ENCODE measurements at regions not wholly inside any gene's neighbourhood (a gene's known extent, or its start where the extent isn't known, plus 50 kb on each side); places are given as distances from the start of the nearest gene placed in this dataset.

DNA sequence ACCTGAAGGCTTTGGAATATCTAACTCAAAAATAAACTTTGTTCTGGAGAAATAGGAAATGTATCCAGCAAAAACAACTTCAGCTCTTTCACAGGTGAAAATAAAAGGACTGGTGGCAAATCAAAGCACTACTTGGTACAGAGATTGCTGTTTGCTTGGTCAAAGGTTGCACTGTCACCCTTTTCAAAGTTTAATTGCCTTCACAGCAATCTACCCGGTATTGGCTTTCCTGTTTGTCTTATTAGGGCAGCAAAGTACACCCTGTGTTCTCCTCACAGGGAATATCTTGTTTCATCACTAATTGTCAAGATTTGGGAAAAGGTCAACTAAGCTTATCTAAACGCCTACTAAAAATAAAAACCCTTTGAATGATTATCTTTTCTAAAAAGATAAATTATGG is 214.1 kb upstream of the ADCY2 start:
- H3K4me3 Mint-ChIP-seq: no peak overlapping the region
- no peaks in the 10 kb centered on the region for H3K4me1 Mint-ChIP-seq
- H3K9me3 Mint-ChIP-seq: no peaks in the 10 kb centered on the region
- TF ChIP-seq, protein P1, sequence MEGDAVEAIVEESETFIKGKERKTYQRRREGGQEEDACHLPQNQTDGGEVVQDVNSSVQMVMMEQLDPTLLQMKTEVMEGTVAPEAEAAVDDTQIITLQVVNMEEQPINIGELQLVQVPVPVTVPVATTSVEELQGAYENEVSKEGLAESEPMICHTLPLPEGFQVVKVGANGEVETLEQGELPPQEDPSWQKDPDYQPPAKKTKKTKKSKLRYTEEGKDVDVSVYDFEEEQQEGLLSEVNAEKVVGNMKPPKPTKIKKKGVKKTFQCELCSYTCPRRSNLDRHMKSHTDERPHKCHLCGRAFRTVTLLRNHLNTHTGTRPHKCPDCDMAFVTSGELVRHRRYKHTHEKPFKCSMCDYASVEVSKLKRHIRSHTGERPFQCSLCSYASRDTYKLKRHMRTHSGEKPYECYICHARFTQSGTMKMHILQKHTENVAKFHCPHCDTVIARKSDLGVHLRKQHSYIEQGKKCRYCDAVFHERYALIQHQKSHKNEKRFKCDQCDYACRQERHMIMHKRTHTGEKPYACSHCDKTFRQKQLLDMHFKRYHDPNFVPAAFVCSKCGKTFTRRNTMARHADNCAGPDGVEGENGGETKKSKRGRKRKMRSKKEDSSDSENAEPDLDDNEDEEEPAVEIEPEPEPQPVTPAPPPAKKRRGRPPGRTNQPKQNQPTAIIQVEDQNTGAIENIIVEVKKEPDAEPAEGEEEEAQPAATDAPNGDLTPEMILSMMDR (IDR thresholded peaks at IDR 0.05; ENCODE audit: unreplicated experiment in 3 of 3): no peak
- peak overlapping the region in 1 of 3 experiments; percentile 45 for H3K27ac Mint-ChIP-seq
- H3K27me3 Mint-ChIP-seq (ENCODE audit: low read depth): peaks cover 30% of the 10 kb centered on the region
- no peaks in the 10 kb centered on the region for H3K36me3 Mint-ChIP-seq (ENCODE audit: low read depth)

DNA sequence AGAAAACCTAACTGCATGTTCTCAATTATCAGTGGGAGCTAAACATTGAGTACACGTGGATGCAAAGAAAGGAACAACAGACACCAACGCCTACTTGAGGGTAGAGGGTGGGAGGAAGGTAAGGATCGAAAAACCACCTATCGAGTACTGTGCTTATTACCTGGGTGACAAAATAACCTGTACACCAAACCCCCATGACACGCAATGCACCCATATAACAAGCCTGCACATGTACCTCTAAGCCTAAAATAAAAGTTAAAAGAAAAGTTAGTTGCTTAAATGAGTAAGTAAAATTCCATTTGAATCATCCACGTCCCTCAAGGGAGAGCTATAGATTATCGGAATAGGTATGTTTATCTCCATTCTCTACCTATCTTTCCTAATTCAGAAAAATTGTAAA is 210.2 kb upstream of the ADCY2 start:
- TF ChIP-seq, protein P1 (IDR thresholded peaks at IDR 0.05; ENCODE audit: unreplicated experiment in 3 of 3): no peak
- Mint-ChIP-seq H3K36me3 (ENCODE audit: low read depth) (no peaks in the 10 kb centered on the region), H3K27me3 (ENCODE audit: low read depth) (peaks cover 31% of the 10 kb centered on the region), H3K4me3 (no peak overlapping the region), H3K9me3 (no peaks in the 10 kb centered on the region), H3K27ac (no peak overlapping the region), H3K4me1 (peaks cover 5% of the 10 kb centered on the region)

DNA sequence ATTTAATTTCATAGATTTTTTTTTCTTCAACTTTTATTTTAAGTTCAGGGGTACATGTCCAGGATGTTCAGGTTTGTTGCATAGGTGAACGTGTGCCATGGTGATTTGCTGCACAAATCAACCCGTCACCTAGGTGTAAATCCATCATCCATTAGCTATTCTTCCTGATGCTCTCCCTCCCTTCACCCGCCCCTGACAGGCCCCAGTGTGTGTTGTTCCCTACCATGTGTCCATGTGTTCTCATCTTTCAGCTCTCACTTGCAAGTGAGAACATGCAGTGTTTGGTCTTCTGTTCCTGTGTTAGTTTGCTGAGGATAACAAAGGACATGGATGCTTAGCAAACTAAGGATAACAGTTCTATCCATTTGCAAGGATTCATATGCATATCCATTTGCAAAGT is 209.1 kb upstream of the ADCY2 start:
- Mint-ChIP-seq H3K27me3 (ENCODE audit: low read depth) (peaks cover 29% of the 10 kb centered on the region), H3K36me3 (ENCODE audit: low read depth) (no peaks in the 10 kb centered on the region), H3K4me3 (no peak overlapping the region), H3K27ac (no peak overlapping the region), H3K9me3 (no peaks in the 10 kb centered on the region), H3K4me1 (peaks cover 15% of the 10 kb centered on the region)
- TF ChIP-seq, protein P1 (IDR thresholded peaks at IDR 0.05; ENCODE audit: unreplicated experiment in 3 of 3): no peak

DNA sequence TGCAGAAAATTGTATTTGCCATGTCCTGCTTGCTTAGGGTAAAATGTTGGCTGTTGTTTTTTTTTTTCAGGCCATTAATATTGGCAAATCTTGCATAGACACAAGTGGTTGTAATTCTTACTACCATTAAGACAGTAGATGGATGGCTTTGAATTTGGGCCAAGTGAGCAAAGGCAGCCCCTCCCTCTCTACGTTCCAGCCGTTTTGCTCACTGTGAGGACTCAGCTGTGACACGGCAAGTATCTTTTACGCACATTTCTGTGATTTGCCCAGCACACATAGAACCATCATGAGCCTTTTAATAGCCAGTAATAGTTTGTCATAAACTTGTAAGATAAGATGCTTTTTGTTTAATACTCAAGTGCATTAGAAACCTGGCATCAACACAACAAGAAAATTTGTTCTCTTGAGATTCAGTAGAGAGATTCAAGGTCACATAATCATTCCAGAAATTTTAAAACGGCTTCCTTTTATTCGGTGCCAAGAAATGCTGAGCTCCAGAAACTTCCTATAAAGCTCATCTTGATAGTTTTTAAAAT is 205.2 kb upstream of the ADCY2 start:
- Mint-ChIP-seq H3K27me3 (ENCODE audit: low read depth) (peaks cover 20% of the 10 kb centered on the region), H3K4me3 (no peak overlapping the region), H3K36me3 (ENCODE audit: low read depth) (no peaks in the 10 kb centered on the region), H3K4me1 (peaks cover 19% of the 10 kb centered on the region), H3K27ac (peak overlapping the region in 2 of 3 experiments; percentile 13 to 20), H3K9me3 (no peaks in the 10 kb centered on the region)
- TF ChIP-seq, protein P1 (IDR thresholded peaks at IDR 0.05; ENCODE audit: unreplicated experiment in 3 of 3): no peak

DNA sequence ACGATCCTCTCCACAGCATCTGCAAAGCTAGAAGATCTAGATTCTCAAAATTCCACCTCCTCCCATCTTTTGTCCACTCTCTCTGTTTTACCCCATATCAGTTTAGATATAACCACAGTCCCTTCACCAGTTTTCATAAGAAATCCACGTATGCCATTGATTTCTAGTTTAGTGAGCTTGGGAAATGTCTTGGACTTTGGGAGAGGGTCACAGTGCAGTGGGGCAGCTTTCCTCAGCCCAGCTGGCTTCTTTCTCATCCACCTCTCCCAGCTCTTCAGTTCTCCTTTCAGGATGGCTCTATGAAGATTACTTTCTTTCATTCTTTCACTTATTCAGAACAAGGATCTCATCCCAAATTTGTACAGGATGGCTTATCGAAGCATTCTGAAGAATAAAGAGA is 203.9 kb upstream of the ADCY2 start:
- no peaks in the 10 kb centered on the region for H3K36me3 Mint-ChIP-seq (ENCODE audit: low read depth)
- H3K27me3 Mint-ChIP-seq (ENCODE audit: low read depth): peaks cover 11% of the 10 kb centered on the region
- no peak overlapping the region for H3K27ac Mint-ChIP-seq
- no peaks in the 10 kb centered on the region for H3K9me3 Mint-ChIP-seq
- TF ChIP-seq, protein P1 (IDR thresholded peaks at IDR 0.05; ENCODE audit: unreplicated experiment in 3 of 3): no peak
- H3K4me1 Mint-ChIP-seq: peaks cover 19% of the 10 kb centered on the region
- H3K4me3 Mint-ChIP-seq: no peak overlapping the region

DNA sequence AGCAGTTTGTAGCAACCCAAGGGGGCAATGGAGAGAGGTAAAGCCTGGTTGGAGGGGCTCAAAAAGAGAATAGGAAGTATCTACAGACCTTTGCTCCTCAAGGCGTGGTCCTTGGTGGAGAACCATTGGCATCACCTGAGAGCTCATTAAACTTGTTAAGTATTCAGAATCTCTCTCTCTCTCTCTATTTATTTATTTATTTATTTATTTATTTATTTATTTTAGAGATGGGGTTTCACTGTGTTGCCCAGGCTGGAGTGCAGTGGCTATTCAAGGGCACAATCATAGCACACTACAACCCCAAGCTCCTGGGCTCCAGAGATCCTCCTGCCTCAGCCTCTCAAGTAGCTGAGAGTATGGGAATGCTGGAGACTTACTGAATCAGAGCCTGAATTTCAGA is 193.1 kb upstream of the ADCY2 start:
- peaks cover 3% of the 10 kb centered on the region for H3K27me3 Mint-ChIP-seq (ENCODE audit: low read depth)
- H3K36me3 Mint-ChIP-seq (ENCODE audit: low read depth): peaks cover 3% of the 10 kb centered on the region
- H3K4me1 Mint-ChIP-seq: no peaks in the 10 kb centered on the region
- H3K4me3 Mint-ChIP-seq: no peak overlapping the region
- no peak overlapping the region for H3K27ac Mint-ChIP-seq
- peaks cover 14% of the 10 kb centered on the region for H3K9me3 Mint-ChIP-seq
- TF ChIP-seq, protein P1 (IDR thresholded peaks at IDR 0.05; ENCODE audit: unreplicated experiment in 3 of 3): no peak

Measured in nephron (organoid).